Tibial artery (tissue), 4 donors: ENCODE measurements at regions not wholly inside any gene's neighbourhood (a gene's known extent, or its start where the extent isn't known, plus 50 kb on each side); places are given as distances from the start of the nearest gene placed in this dataset.

Experiments
- DNase-seq, 2 donors: peaks; one replicate each; pipeline ENCODE4 v3.0.0-alpha.2; 2019
- H3K27ac ChIP-seq, 2 donors: fragments of 200-600 bp; sonication (generic) in 1 of 2; 1 replicate in 1 of 2; 2 replicates in 1 of 2; pipeline ENCODE4 v1.5.1; 2018 to 2019; ENCODE audit warnings: mild to moderate bottlenecking in 1 of 2
- H3K27me3 ChIP-seq, 2 donors: fragments of 200-600 bp; sonication (generic) in 1 of 2; one replicate each; pipeline versions ENCODE4 v1.5.1 to v1.6.0; 2016 to 2019
- H3K36me3 ChIP-seq, 3 donors: fragments of 200-600 bp; sonication (generic) in 2 of 3; one replicate each; pipeline ENCODE4 v1.5.1; 2016 to 2019; ENCODE audit warnings: mild to moderate bottlenecking in 2 of 3
- H3K4me1 ChIP-seq, 4 donors: fragments of 200-600 bp; sonication (generic) in 2 of 4; 1 replicate in 3 of 4; 2 replicates in 1 of 4; pipeline ENCODE4 v1.5.1; 2016 to 2019
- H3K4me3 ChIP-seq, 2 donors: fragments of 200-600 bp; sonication (generic) in 1 of 2; 1 replicate in 1 of 2; 2 replicates in 1 of 2; pipeline ENCODE4 v1.5.1; 2018 to 2019; ENCODE audit warnings: mild to moderate bottlenecking in 2 of 2
- H3K9me3 ChIP-seq, 3 donors: fragments of 200-600 bp; sonication (generic) in 1 of 3; one replicate each; pipeline ENCODE4 v1.5.1; 2016 to 2019
- intact Hi-C: fragments of 100-400 bp; cut with DNase I; formaldehyde crosslinking; loops from one replicate; pipeline ENCODE4 v1.15.0; 2023; ENCODE audit warnings: low total_unique reads
- TF ChIP-seq, protein P1 (sequence below), 2 experiments: fragments of 200-600 bp in 1 of 2; fragments of 450-650 bp in 1 of 2; IDR thresholded peaks; one replicate each; pipeline ENCODE4 v1.5.1; 2017 to 2019; ENCODE audit warnings: antibody characterized with exemption in 2 of 2, mild to moderate bottlenecking in 1 of 2, moderate library complexity in 1 of 2

DNA sequence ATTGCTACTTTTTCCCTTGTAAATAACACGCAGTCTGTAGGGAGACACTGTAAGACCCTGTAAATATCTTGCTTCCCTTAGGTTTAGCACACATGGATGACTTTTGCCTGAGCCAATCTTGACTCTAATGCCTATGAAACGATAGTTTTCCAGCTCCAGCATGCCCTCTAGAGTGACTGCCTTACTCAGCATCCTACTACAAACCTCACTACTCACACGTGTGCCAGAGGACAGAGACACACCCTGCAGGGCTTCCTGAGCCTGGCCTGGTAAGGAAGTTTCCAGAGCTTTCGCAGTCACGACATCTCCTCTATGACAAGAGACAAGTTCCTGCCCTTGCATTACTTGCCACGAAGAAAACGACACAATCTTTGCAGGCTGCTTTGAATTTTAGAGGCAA lies 138.1 kb downstream of the ATPSCKMT start:
- Histone ChIP-seq H3K36me3 (no peaks in the 10 kb centered on the region), H3K4me3 (no peak overlapping the region), H3K4me1 (no peaks in the 10 kb centered on the region), H3K9me3 (no peaks in the 10 kb centered on the region), H3K27me3 (no peaks in the 10 kb centered on the region), H3K27ac (no peak overlapping the region)
- no peak for DNase-seq
- TF ChIP-seq, protein P1, sequence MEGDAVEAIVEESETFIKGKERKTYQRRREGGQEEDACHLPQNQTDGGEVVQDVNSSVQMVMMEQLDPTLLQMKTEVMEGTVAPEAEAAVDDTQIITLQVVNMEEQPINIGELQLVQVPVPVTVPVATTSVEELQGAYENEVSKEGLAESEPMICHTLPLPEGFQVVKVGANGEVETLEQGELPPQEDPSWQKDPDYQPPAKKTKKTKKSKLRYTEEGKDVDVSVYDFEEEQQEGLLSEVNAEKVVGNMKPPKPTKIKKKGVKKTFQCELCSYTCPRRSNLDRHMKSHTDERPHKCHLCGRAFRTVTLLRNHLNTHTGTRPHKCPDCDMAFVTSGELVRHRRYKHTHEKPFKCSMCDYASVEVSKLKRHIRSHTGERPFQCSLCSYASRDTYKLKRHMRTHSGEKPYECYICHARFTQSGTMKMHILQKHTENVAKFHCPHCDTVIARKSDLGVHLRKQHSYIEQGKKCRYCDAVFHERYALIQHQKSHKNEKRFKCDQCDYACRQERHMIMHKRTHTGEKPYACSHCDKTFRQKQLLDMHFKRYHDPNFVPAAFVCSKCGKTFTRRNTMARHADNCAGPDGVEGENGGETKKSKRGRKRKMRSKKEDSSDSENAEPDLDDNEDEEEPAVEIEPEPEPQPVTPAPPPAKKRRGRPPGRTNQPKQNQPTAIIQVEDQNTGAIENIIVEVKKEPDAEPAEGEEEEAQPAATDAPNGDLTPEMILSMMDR (IDR thresholded peaks at IDR 0.05), result no peak
- intact Hi-C loops, result no loop called here

DNA sequence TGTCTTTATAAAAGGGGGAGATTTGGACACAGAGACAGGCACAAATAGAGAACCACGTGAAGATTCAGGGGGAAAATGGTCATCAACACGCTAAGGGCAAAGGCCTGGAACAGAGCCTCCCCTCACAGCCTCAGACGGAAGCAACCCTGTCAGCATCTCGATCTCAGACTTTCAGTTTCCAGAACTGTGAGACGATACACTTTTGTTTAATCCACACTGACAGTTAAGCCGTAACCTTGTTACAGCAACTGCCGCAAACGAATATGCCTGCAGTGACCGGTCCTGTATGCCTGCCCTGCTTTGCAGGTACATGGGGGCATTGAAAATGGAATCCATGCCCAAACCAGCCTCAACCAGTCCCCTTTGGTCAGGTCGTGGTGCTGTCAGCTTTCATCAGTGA lies 139.5 kb downstream of the ATPSCKMT start:
- no peaks in the 10 kb centered on the region for H3K9me3 ChIP-seq
- no peak for DNase-seq
- intact Hi-C loops, result no loop called here
- H3K27ac ChIP-seq, result no peak overlapping the region
- no peak overlapping the region for H3K4me3 ChIP-seq
- no peaks in the 10 kb centered on the region for H3K27me3 ChIP-seq
- H3K4me1 ChIP-seq, result no peaks in the 10 kb centered on the region
- no peaks in the 10 kb centered on the region for H3K36me3 ChIP-seq
- TF ChIP-seq, protein P1 (IDR thresholded peaks at IDR 0.05), result no peak

DNA sequence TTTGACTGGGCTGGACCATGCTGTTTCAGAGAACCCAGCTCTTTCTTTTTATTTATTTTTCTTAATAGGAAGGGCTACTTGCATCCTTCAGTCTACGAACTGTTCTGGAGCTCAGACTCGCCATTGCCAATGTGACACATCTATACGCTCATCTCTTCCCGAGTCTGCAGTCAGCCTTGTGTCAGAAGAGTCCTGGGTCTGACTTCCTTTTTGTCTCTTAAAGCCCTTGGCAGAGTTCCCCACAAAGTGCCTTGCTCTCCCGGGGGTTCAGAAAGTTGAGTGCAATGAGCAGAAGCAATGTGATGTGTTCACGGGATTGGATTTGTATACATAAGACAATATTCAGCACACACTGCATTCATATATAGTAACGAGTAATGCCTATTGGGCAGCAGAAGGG lies 140.4 kb downstream of the ATPSCKMT start:
- intact Hi-C loops, result no loop called here
- no peaks in the 10 kb centered on the region for H3K4me1 ChIP-seq
- H3K4me3 ChIP-seq, result no peak overlapping the region
- DNase-seq, result no peak
- TF ChIP-seq, protein P1 (IDR thresholded peaks at IDR 0.05), result no peak
- no peaks in the 10 kb centered on the region for H3K9me3 ChIP-seq
- H3K27me3 ChIP-seq, result no peaks in the 10 kb centered on the region
- no peak overlapping the region for H3K27ac ChIP-seq
- H3K36me3 ChIP-seq, result no peaks in the 10 kb centered on the region

DNA sequence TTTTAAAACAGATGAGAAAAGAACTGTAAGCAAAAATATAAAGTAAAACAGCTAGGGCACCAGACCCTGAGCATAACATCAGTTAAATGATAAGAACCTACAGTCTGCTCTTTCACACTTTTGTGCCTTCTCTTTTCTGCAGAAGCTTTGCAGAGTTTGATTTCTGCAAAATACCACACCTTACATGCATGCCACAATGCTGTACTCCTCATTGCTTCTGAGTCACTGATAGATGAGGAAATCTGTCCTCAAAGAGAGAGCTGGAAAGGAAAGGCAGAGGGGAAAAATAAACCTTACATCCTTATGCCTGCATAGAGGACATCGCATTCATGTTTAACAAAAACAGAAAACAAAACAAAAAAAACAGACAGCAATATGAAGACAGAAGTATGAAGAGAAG lies 142.9 kb downstream of the ATPSCKMT start:
- TF ChIP-seq, protein P1 (IDR thresholded peaks at IDR 0.05), result no peak

DNA sequence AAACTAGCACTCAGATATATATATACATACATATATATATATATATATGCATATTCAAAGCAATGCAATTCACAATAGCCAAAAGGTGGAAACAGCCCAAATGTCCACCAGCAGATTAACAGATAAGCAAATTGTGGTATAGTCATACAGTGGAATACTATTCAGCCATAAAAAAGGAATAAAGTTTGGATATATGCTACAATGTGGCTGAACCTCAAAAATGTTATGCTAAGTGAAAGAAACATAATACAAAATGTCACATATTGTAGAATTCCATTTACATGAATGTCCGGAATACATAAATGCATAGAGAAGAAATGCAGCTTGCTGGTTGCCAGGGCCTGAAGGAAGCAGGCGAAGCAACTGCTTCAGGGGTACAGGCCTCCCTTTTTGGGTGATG lies 143.4 kb downstream of the ATPSCKMT start:
- H3K4me3 ChIP-seq, result no peak overlapping the region
- no peaks in the 10 kb centered on the region for H3K9me3 ChIP-seq
- DNase-seq, result no peak
- H3K4me1 ChIP-seq, result no peaks in the 10 kb centered on the region
- no peaks in the 10 kb centered on the region for H3K36me3 ChIP-seq
- H3K27me3 ChIP-seq, result no peaks in the 10 kb centered on the region
- TF ChIP-seq, protein P1 (IDR thresholded peaks at IDR 0.05), result no peak
- H3K27ac ChIP-seq, result no peak overlapping the region
- intact Hi-C loops, result no loop called here

More for the DNA sequence above, 142.9 kb downstream of the ATPSCKMT start:
- H3K4me3 ChIP-seq, result no peak overlapping the region
- H3K36me3 ChIP-seq, result no peaks in the 10 kb centered on the region
- no peaks in the 10 kb centered on the region for H3K27me3 ChIP-seq
- intact Hi-C loops, result no loop called here
- DNase-seq, result no peak
- H3K4me1 ChIP-seq, result no peaks in the 10 kb centered on the region
- H3K9me3 ChIP-seq, result no peaks in the 10 kb centered on the region
- H3K27ac ChIP-seq, result no peak overlapping the region
